ENCODE measurements at regions not wholly inside any gene's neighbourhood (a gene's known extent, or its start where the extent isn't known, plus 50 kb on each side); places are given as distances from the start of the nearest gene placed in this dataset.
"Not testable (repeated sequence)": the region's sequence is repeated elsewhere in the genome, so short reads cannot be mapped to it uniquely, and the experiment has no call there.

- DNase-seq (ENCODE audit: low read depth, low spot score): no peak
Observed at GRCh38 chr10:29730458-29730857, 95.7 kb upstream of the SVIL start.

- no peak for DNase-seq (ENCODE audit: low read depth, low spot score)
Observed at GRCh38 chr10:29728541-29729049, 93.8 kb upstream of the SVIL start.

- DNase-seq (ENCODE audit: low read depth, low spot score): not testable (repeated sequence)
Observed at GRCh38 chr10:29725927-29726326, 91.2 kb upstream of the SVIL start.

GRCh38 chr10:29725133-29725720, 90.5 kb upstream of the SVIL start:
- no peak for DNase-seq (ENCODE audit: low read depth, low spot score)

GRCh38 chr10:29723726-29724125, 89.0 kb upstream of the SVIL start:
- DNase-seq (ENCODE audit: low read depth, low spot score): no peak

- no peak for DNase-seq (ENCODE audit: low read depth, low spot score)
Observed at GRCh38 chr10:29722777-29723176, 88.0 kb upstream of the SVIL start.

GRCh38 chr10:29720149-29720548, 85.4 kb upstream of the SVIL start:
- DNase-seq (ENCODE audit: low read depth, low spot score): no peak

- DNase-seq (ENCODE audit: low read depth, low spot score): no peak
Observed at GRCh38 chr10:29719281-29719675, 84.5 kb upstream of the SVIL start.

GRCh38 chr10:29715296-29715695, 80.5 kb upstream of the SVIL start:
- DNase-seq (ENCODE audit: low read depth, low spot score): no peak

- DNase-seq (ENCODE audit: low read depth, low spot score): no peak
Observed at GRCh38 chr10:29714096-29714874, 79.5 kb upstream of the SVIL start.

GRCh38 chr10:29713450-29713849, 78.7 kb upstream of the SVIL start:
- no peak for DNase-seq (ENCODE audit: low read depth, low spot score)

- DNase-seq (ENCODE audit: low read depth, low spot score): no peak
Observed at GRCh38 chr10:29712108-29712507, 77.3 kb upstream of the SVIL start.

GRCh38 chr10:29710128-29710527, 75.4 kb upstream of the SVIL start:
- DNase-seq (ENCODE audit: low read depth, low spot score): no peak

- no peak for DNase-seq (ENCODE audit: low read depth, low spot score)
Observed at GRCh38 chr10:29709484-29710002, 74.8 kb upstream of the SVIL start.

- no peak for DNase-seq (ENCODE audit: low read depth, low spot score)
Observed at GRCh38 chr10:29703271-29703670, 68.5 kb upstream of the SVIL start.

GRCh38 chr10:29702273-29703164, 67.7 kb upstream of the SVIL start:
- no peak for DNase-seq (ENCODE audit: low read depth, low spot score)

- no peak for DNase-seq (ENCODE audit: low read depth, low spot score)
Observed at GRCh38 chr10:29701306-29701705, 66.5 kb upstream of the SVIL start.

- no peak for DNase-seq (ENCODE audit: low read depth, low spot score)
Observed at GRCh38 chr10:29699621-29700020, 64.8 kb upstream of the SVIL start.

- DNase-seq (ENCODE audit: low read depth, low spot score): no peak
Observed at GRCh38 chr10:29698773-29699490, 64.2 kb upstream of the SVIL start.

- not testable (repeated sequence) for DNase-seq (ENCODE audit: low read depth, low spot score)
Observed at GRCh38 chr10:29696581-29696980, 61.8 kb upstream of the SVIL start.

- no peak for DNase-seq (ENCODE audit: low read depth, low spot score)
Observed at GRCh38 chr10:29694121-29694520, 59.4 kb upstream of the SVIL start.

Measured in smooth muscle cell of the brain vasculature (primary cell).